Lower leg skin (tissue), 3 donors: ENCODE measurements at regions not wholly inside any gene's neighbourhood (a gene's known extent, or its start where the extent isn't known, plus 50 kb on each side); places are given as distances from the start of the nearest gene placed in this dataset.

ENCODE experiments used
- CTCF ChIP-seq, 3 donors: fragments of 450-650 bp; IDR thresholded peaks; one replicate each; pipeline ENCODE4 v1.5.1; 2016; ENCODE audit warnings: antibody characterized with exemption in 3 of 3, mild to moderate bottlenecking in 3 of 3, moderate library complexity in 2 of 3
- POLR2A ChIP-seq, 2 donors: fragments of 450-650 bp; IDR thresholded peaks; one replicate each; pipeline ENCODE4 v1.6.1; 2016 to 2017; ENCODE audit warnings: antibody characterized with exemption in 2 of 2, mild to moderate bottlenecking in 1 of 2, moderate library complexity in 1 of 2

DNA sequence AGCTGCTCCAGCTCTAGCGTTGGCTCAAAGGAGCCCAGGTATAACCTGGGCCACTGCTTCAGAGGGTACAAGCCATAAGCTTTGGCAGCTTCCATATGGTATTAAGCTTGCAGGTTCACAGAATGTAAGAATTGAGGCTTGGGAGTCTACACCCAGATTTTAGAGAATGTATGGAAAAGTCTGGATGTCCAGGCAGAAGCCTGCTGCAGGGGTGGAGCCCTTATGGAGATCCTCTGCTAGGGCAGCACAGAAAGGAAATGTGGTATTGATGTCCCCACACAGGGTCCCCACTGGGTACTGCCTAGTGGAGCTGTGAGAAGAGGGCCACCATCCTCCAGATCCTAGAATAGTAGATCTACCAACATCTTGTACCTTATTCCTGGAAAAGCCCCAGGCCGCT, 626.9 kb downstream of the MAT2B start:
- no peak for TF ChIP-seq CTCF (IDR thresholded peaks at IDR 0.05)
- TF ChIP-seq POLR2A (IDR thresholded peaks at IDR 0.05), result no peak
